ENCODE measurements at regions not wholly inside any gene's neighbourhood (a gene's known extent, or its start where the extent isn't known, plus 50 kb on each side); places are given as distances from the start of the nearest gene placed in this dataset.
A peak's percentile ranks its signal among the peaks of the same experiment; 100 is the strongest.

- no peak for DNase-seq
Measured at GRCh38 chr20:9981829-9982228, 53.0 kb upstream of the ANKEF1 start.

DNA sequence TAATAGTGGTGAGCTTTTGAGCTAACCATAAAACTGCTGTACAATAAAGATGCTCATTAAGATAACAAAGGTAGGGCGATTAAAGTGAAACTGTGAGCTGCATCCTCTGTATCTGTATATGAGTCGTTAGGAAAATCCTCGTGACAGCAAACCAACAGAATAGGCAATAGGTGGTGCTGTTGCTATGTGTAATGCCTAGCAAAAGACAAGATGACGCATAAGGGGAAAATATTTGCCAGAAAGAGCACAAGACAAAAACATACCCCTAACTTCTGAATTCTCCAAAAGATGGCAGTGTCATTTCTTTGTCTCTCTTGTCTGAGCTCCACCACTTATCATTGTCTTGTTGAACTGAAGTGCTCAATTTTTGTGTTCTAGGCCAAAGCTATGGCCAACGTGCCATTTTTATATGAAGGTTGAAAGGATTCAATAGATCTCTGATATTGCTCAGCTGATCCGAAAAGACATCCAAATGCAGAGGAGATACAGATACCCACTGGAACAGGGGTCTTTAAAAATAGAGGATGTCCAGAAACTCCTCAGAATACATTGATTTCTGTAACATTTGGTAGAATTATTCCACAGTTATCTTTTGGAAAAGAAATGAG, 56.3 kb upstream of the ANKEF1 start:
- peak; percentile 83 to 93 (median 92) for DNase-seq

- no peak for DNase-seq
Measured at GRCh38 chr20:9977629-9978028, 57.2 kb upstream of the ANKEF1 start.

GRCh38 chr20:9974324-9974723, 60.5 kb upstream of the ANKEF1 start:
- peak in 1 of 3 donors; percentile 4 for DNase-seq

DNA sequence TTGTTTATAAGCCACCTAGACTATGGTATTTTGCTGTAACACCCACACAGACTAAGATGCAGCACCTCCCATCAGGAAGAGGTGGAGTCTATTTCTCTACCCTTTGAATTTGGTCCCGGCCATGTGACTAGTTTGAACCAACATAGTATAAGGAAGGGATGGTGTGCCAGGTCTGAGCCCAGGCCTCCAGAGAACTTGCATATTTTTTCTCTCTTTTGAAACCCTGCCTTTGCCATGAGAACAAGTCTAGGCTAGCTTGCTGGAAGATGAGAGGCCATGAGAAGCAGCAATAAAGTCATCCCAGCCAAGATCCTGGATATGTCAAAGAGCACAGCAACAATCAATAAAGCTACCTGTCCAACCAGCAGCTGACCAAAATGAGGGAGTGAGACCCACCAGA, 63.0 kb upstream of the ANKEF1 start:
- DNase-seq: no peak

- DNase-seq: no peak
Measured at GRCh38 chr20:9969626-9970025, 65.2 kb upstream of the ANKEF1 start.

- no peak for DNase-seq
Measured at GRCh38 chr20:9968015-9968414, 66.8 kb upstream of the ANKEF1 start.

- no peak for DNase-seq
Measured at GRCh38 chr20:9966966-9967365, 67.8 kb upstream of the ANKEF1 start.

DNA sequence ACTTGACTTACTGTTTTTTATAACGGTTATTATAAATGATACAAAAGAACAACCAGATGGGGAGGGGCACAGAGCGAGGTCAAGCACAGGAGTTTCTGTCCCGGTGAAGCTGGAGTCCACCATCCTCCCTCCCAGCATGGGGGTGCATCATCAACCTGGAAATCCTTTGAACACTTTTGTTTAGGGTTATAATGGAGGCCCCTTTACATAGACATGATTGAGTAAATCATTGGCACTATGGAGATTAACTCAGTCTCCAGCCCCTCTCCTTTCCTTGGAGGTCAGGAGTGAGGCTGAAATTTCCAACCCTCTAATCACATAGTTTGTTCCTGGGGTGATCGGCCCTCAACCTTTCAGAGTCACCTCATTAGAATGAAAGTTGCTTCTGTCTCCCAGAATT, 71.8 kb upstream of the ANKEF1 start:
- DNase-seq: no peak

- no peak for DNase-seq
Measured at GRCh38 chr20:9958693-9959092, 76.1 kb upstream of the ANKEF1 start.

DNA sequence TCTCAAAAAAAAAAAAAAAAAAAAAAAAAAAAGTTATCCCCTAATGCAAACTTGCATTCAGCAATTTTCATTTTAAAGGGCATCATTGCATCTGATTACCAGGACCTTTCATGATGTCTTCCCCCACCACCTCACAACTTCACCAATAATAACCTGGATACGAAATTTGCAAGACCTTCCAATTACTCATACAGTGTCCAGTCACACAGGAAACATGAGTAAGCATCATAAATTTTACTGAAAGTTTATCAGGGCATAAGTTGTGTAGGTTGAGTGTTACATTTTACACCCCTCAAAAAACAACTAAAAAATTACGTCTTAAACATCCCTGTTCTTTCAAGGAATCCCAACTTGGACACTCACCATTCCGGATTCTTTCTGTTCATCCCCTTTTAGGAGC, 79.1 kb upstream of the ANKEF1 start:
- no peak for DNase-seq

DNA sequence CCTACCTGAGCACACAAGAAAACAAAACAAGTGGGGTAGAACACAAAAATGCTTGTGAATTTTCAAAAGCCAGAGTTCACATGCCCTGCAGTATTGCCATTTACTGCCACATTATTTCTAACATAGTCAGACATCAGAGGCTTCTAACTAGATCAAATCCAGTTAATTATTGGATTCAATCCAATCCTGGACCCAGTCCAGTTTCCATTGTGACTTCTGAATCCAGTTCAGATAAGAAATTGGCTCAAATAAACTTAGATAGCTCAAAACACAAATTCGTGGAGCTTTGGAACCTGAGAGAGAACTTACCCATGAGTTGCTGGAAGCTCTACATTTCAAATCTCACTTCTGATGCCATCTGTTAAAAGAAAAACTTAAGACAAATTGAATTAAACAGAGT, 85.2 kb upstream of the ANKEF1 start:
- no peak for DNase-seq

DNA sequence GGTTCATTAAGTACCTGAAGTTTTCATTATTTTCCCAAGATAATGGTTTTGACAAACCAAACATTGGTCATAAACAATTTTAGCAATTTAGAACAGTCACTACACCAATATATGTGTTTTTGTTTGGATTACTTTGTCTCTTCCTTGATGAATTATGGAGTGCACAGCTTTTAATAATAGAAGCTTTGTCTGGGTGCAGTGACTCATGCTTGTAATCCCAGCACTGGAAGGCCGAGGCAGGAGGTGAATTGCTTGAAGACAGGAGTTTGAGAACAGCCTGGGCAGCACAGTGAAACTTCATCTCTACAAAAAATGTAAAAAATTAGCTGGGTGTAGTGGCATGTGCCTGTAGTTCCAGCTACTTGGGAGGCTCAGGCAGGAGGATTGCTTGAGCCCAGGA, 89.4 kb upstream of the ANKEF1 start:
- DNase-seq: no peak

- no peak for DNase-seq
Measured at GRCh38 chr20:9942736-9943135, 92.1 kb upstream of the ANKEF1 start.

DNA sequence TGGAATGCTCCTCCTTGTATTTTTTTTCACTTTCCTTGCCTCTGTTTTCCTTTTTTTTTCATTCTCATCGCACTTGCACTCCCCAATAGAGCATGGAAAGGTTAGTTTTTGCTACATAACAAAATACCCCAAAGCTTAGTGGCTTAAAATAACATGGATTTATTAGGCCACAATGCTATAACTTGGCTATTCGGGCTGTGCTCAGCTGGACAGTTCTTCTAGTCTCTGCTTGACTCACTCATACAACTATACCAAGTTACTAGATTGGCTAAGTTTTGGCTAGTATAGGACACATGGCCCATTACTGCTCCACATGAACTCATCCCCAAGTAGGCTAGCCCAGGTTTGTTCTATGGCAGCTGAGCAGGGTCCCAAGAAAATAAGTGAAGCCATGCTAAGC, 94.5 kb upstream of the ANKEF1 start:
- no peak for DNase-seq

- DNase-seq: no peak
Measured at GRCh38 chr20:9939231-9939630, 95.6 kb upstream of the ANKEF1 start.

DNA sequence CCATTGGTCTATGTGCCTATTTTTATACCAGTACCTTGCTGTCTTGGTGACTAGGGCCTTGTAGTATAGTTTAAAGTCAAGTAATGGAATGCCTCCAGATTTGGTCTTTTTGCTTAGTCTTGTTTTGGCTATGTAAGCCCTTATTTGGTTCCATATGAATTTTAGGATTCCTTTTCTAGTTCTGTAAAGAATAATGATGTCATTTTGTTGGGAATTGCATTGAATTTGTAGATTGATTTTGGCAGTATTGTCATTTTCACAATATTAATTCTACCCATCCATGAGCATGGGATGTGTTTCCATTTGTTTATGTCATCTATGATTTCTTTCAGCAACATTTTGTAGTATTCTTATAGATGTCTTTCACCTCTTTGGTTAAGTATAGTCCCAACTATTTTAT, 96.4 kb upstream of the PAK5 start:
- no peak for DNase-seq

GRCh38 chr20:9930142-9930541, 91.3 kb upstream of the PAK5 start:
- DNase-seq: no peak

DNA sequence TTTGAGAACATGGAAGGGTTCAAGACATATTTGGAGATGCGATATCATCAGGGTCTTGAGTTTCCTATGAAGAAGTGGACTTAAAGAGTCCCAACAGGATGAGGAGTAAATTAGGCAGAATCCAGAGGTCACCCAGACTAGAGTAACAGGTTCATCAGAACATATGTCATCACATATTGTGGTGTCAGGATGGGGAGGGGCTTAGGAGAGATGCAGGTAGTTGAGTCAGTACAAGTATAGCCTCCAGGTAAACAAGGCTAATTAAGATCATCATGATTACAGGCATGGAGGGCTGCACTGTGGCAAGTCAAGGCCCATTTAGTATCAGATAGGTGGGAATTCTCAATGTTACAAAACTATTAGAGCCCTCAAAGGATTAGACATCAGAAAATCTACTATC, 90.1 kb upstream of the PAK5 start:
- no peak for DNase-seq

DNA sequence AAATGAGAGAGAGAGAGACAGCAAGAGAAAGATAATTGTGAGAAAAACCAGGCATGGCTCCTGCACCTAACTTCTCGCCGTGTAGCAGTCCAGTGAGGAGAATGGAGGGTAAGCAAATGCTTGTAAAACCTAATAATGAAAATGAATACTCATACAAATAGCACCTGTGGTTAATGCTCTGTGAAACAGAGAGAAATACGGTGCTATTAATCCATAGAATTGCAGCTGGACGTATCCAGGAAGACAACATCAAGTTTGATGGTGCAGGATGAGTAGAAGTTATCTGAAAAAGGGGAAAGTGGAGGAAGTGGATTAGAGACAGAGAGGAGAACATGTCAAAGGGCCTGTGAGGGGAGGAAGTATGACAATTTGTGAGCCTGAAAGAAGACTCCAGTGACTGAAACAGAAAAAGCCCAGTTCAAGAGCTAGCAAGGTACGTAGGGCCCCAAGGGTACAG, 89.4 kb upstream of the PAK5 start:
- no peak for DNase-seq

DNA sequence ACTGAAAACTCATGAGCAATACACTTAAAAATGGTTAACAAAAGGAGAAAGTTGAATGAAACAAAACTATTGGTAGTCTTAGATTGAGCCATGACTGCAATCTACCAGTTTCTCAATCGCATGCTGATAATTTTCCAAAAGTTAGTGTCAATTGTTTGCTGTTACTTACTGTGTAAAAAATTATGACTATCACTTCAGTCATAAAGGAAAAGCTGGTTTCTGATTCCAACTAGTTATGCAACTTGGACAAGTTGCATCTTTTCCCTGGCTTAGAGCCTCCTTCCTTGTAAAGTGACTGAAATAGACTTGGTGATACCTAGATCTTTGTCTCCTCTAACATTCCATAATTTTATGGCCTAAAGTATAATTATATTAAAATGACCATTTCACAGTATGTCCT, 88.3 kb upstream of the PAK5 start:
- DNase-seq: no peak

GRCh38 chr20:9926476-9926875, 87.6 kb upstream of the PAK5 start:
- no peak for DNase-seq

DNA sequence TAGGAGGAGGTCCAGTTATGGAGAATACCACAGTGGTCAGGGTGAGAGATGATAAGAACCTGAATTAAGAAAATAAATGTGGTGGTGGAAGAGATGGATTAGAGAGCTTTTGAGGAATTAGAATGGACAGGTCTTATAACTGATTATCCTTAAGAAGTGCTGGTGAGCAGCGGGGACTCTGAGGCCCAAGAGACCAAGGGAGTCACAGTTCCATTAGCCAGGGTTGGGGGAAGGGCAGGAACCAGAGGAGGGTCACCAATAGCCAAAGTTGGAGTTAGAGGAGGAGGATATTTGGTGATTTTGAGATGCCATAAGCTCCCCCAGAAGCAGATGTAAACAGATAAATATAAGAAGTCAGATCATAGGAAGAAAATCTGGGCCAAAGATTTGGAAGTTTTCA, 87.1 kb upstream of the PAK5 start:
- no peak for DNase-seq

- DNase-seq: no peak
Measured at GRCh38 chr20:9923648-9924047, 84.8 kb upstream of the PAK5 start.

GRCh38 chr20:9920866-9921265, 82.0 kb upstream of the PAK5 start:
- no peak for DNase-seq

All from suppressor macrophage treated with lipopolysaccharide for 1 hour (primary cell).